Adrenal gland (tissue), 9 donors: ENCODE measurements at regions not wholly inside any gene's neighbourhood (a gene's known extent, or its start where the extent isn't known, plus 50 kb on each side); places are given as distances from the start of the nearest gene placed in this dataset.
A peak's percentile ranks its signal among the peaks of the same experiment; 100 is the strongest.

Experiments used
- DNase-seq, 7 donors: peaks; one replicate each; pipeline ENCODE4 v3.0.0-alpha.2; 2019 to 2020
- H3K27ac ChIP-seq, 5 donors: fragments of 200-600 bp; sonication (generic) in 4 of 5; 1 replicate in 3 of 5; 2 replicates in 2 of 5; pipeline versions ENCODE4 v1.5.1 to v1.8.0; 2016 to 2020; ENCODE audit warnings: mild to moderate bottlenecking in 1 of 5
- H3K27me3 ChIP-seq: fragments of 200-600 bp; 2 replicates; pipeline ENCODE4 v1.8.0; 2021
- H3K36me3 ChIP-seq, 2 donors: fragments of 200-600 bp; replicated peaks in 1 of 2; 1 replicate in 1 of 2; 2 replicates in 1 of 2; pipeline versions ENCODE4 v1.5.1 to v1.8.0; 2018 to 2022
- H3K4me1 ChIP-seq, 2 donors: fragments of 200-600 bp; replicated peaks in 1 of 2; 1 replicate in 1 of 2; 2 replicates in 1 of 2; pipeline versions ENCODE4 v1.5.1 to v1.8.0; 2018 to 2021
- H3K4me3 ChIP-seq, 4 donors: fragments of 200-600 bp; sonication (generic) in 3 of 4; one replicate each; pipeline ENCODE4 v1.5.1; 2016 to 2018
- H3K9me3 ChIP-seq, 3 donors: fragments of 200-600 bp; sonication (generic) in 1 of 3; replicated peaks in 1 of 3; 1 replicate in 2 of 3; 2 replicates in 1 of 3; pipeline versions ENCODE4 v1.5.1 to v1.8.0; 2016 to 2021
- POLR2A ChIP-seq, 2 donors: fragments of 450-650 bp; IDR thresholded peaks; one replicate each; pipeline ENCODE4 v1.6.1; 2017; ENCODE audit warnings: antibody characterized with exemption in 2 of 2, mild to moderate bottlenecking in 2 of 2, moderate library complexity in 1 of 2
- WGBS, 4 donors: extraction: QIAGEN DNeasy Blood & Tissue Kit in 2 of 4; methylation state at CpG; one replicate each; pipeline versions ENCODE4 v1.1.5 to v1.1.7; 2013 to 2017; 5-methylcytosine and 5-hydroxymethylcytosine counted together
- intact Hi-C, 2 donors: fragments of 100-400 bp; cut with DNase I; formaldehyde crosslinking; loops; one replicate each; pipeline versions ENCODE4 v1.14.1 to v1.15.0; 2022 to 2023
- TF ChIP-seq, protein P1 (sequence below), 6 experiments: fragments of 450-650 bp in 4 of 6; fragments of 200-600 bp in 2 of 6; sonication (generic) in 1 of 6; IDR thresholded peaks; 1 replicate in 5 of 6; 2 replicates in 1 of 6; pipeline versions ENCODE4 v1.5.1 to v1.8.0; 2016 to 2021; ENCODE audit warnings: antibody characterized with exemption in 6 of 6, mild to moderate bottlenecking in 2 of 6, moderate library complexity in 1 of 6
- donor health status: healthy with polysubstance abuse.
- donor health status: Bipolar disorder and iron deficiency.
- donor health status: DM: yes; HTN: yes; CAD: no.
- donor health status: DM: no; HTN: no; CAD: no.
- donor health status: DM: no; HTN: no; CAD: no.

DNA sequence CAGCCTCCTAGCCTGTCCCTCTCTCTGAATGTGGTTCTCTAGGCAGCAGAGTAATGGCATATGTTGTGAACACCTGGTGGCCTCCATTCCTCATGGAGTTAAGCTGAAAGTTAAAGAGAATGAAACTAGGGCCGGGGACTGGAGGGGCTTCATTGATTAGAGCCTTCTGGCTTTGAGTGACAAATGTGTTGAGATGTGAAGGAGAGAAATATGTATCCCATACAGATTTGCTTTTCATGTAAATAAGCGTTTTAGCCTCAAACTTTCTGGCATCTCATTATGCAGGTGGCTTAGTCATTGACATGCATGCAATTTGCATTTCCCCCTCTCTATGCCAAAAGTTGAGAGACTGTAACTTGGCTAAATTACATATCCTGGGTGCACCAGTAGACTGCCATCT, 537.7 kb upstream of the EEF2KMT start:
- WGBS, 4 donors, result 63 to 72% (median 67%) methylated on average over 2 of the region's 2 CpGs

DNA sequence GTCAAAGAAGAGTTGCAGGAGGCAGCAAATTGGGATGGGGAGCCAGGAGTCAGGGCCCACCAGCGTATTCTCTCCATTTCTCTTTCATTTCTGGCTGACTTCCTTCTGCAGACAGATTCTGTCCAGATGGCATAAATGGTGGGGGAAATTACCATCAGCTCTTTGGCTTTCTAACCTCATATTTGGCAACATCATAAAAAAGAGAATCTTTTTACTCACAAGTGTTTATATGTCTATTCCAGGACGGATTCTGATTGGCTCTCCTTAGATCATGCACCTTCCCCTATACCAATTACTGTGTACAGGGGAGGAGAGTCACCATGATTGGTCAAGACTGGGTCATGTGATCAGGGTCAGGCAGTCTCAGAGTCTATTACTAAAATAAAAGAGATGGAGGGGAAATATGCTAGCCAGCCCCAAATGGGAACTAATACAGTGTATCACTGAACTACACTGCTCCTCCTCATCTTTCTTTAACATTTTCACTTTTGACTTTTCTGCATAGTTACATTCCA, 537.1 kb upstream of the EEF2KMT start:
- WGBS, 4 donors, result 28 to 45% (median 36%) methylated on average over 2 of the region's 2 CpGs
- DNase-seq, result no peak
- no peak overlapping the region for H3K4me3 ChIP-seq
- no peaks in the 10 kb centered on the region for H3K27me3 ChIP-seq
- no peaks in the 10 kb centered on the region for H3K4me1 ChIP-seq
- H3K27ac ChIP-seq, result no peak overlapping the region
- intact Hi-C loops, result no loop called here
- H3K9me3 ChIP-seq, result no peaks in the 10 kb centered on the region
- H3K36me3 ChIP-seq, result no peaks in the 10 kb centered on the region
- TF ChIP-seq, protein P1, sequence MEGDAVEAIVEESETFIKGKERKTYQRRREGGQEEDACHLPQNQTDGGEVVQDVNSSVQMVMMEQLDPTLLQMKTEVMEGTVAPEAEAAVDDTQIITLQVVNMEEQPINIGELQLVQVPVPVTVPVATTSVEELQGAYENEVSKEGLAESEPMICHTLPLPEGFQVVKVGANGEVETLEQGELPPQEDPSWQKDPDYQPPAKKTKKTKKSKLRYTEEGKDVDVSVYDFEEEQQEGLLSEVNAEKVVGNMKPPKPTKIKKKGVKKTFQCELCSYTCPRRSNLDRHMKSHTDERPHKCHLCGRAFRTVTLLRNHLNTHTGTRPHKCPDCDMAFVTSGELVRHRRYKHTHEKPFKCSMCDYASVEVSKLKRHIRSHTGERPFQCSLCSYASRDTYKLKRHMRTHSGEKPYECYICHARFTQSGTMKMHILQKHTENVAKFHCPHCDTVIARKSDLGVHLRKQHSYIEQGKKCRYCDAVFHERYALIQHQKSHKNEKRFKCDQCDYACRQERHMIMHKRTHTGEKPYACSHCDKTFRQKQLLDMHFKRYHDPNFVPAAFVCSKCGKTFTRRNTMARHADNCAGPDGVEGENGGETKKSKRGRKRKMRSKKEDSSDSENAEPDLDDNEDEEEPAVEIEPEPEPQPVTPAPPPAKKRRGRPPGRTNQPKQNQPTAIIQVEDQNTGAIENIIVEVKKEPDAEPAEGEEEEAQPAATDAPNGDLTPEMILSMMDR (IDR thresholded peaks at IDR 0.05), result no peak
- TF ChIP-seq POLR2A (IDR thresholded peaks at IDR 0.05), result no peak

More for the DNA sequence above, 537.7 kb upstream of the EEF2KMT start:
- Histone ChIP-seq H3K4me1 (no peaks in the 10 kb centered on the region), H3K4me3 (no peak overlapping the region), H3K27me3 (no peaks in the 10 kb centered on the region), H3K9me3 (no peaks in the 10 kb centered on the region), H3K27ac (no peak overlapping the region), H3K36me3 (no peaks in the 10 kb centered on the region)
- TF ChIP-seq, protein P1 (IDR thresholded peaks at IDR 0.05), result no peak
- TF ChIP-seq POLR2A (IDR thresholded peaks at IDR 0.05), result no peak
- no peak for DNase-seq
- intact Hi-C loops, result no loop called here

DNA sequence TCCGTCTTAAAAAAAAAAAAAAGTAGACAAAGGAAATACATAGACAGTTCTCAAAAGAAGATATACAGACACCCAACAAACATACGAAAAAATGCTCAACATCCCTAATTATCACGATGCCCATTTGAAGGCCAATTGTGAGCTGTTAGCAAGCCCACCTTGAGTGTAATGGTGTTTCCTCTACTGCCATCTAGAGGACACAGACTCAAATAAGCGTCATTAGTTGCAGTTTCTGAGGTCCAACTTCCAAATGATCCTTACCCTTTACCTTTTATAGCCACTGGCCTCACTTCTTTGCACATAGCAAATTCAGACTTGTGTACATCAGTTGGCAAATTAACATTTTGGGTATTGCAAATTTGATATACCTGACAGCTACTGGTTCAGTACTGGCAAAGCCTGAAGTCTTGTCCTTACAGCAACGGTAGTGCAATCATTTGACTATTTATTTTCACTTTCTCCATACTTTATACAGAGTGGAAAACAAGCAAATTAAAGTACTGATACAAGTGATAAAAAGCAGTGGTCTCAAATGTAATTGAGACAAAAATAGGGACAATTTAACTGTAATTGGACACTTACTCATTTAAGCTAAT, 536.3 kb upstream of the EEF2KMT start:
- TF ChIP-seq, protein P1 (IDR thresholded peaks at IDR 0.05), result peak in 4 of 6 experiments; percentile 14 to 49 (median 34)
- TF ChIP-seq POLR2A (IDR thresholded peaks at IDR 0.05), result no peak
- Histone ChIP-seq H3K27me3 (no peaks in the 10 kb centered on the region), H3K4me1 (no peaks in the 10 kb centered on the region), H3K9me3 (no peaks in the 10 kb centered on the region), H3K36me3 (no peaks in the 10 kb centered on the region), H3K4me3 (no peak overlapping the region), H3K27ac (no peak overlapping the region)
- WGBS, 4 donors, result 33 to 38% (median 36%) methylated on average over 5 of the region's 5 CpGs
- intact Hi-C loops, result no loop called here
- DNase-seq, result no peak

DNA sequence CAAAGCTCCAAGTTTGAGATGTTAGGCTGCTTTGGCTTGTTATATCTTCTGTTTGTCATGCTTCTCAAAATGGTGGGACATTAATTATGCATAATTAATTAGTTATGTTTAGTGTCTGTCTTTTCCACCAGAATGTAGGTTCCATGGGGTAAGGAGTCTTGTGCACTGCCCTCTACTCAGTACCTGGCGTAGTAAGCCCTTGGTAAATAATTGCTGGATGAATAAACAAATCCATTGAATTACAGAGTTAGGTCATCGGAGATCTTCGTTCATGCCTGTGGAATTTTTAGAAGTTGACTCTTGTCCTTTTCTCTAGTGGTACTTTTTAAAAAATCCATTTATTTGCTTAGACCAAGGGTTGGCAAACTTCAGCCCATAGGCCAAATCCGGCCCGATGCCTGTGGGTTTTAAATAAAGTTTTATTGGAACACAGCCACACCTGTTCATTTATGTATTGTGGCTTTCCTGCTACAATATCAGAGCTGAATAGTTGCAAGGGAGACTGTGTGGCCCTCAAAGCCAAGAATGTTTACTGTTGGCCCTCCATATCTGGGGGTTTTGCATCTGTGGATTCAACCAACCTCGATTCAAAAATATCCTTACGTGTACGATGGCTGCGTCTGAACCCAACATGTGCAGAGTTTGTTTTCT, 524.8 kb upstream of the EEF2KMT start:
- no peak overlapping the region for H3K27ac ChIP-seq
- no peak for DNase-seq
- TF ChIP-seq, protein P1 (IDR thresholded peaks at IDR 0.05), result no peak
- no peak for TF ChIP-seq POLR2A (IDR thresholded peaks at IDR 0.05)
- H3K36me3 ChIP-seq, result no peaks in the 10 kb centered on the region
- H3K9me3 ChIP-seq, result no peaks in the 10 kb centered on the region
- intact Hi-C loops, result no loop called here
- 84 to 88% (median 87%) methylated on average over 9 of the region's 9 CpGs for WGBS, 4 donors
- H3K4me1 ChIP-seq, result no peaks in the 10 kb centered on the region
- H3K27me3 ChIP-seq, result peaks cover 10% of the 10 kb centered on the region
- no peak overlapping the region for H3K4me3 ChIP-seq
